ENCODE measurements at regions not wholly inside any gene's neighbourhood (a gene's known extent, or its start where the extent isn't known, plus 50 kb on each side); places are given as distances from the start of the nearest gene placed in this dataset.

DNA sequence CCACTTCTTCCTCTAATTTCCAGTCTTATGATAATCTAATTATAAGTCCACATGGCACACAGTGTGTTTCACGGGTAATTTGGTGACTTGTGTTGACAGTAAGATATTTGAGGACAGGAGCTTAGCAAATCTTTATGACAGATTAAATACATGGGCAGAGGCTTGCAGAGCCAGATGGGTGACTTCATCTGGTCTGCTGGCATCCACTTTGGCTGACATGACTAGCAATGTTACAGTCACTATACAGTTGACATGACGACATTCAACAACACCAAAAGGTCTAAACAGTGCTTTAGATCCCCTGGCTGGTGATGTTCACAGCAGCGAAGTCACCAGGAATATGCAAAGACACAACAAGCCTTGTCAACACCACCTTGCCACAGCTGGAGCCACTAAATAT is 147.2 kb downstream of the ETS2 start:
- DNase-seq = no peak

DNA sequence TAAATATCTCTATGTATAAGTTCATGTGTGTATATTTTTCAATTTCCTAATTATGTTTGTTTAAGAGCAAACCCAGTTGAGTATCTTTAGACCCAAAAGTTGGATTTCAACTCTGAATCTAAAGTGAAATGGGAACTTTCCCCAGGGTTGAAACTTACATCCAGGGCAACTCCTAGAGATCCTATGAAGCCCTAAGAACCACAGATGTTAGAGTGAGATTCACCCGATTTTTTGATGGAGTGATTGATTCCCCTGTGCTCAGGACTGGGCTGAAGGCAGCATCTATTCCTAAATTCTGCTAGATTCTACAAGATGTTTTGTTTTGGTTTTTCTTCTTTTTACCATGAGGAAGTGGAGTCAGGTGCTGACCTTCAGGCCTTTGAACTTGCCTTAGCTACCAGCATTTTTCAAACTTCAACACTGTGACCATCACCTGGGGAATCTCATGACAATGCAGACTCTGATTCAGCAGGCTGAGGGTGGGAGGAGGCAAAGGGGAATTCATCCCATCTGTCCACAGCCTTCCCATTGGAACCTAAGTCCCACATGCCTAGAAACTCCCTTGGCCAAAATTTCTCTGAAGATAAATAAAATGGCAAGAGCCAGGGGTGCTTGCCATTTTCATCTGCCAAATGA is 145.5 kb downstream of the ETS2 start:
- no peak for DNase-seq

DNA sequence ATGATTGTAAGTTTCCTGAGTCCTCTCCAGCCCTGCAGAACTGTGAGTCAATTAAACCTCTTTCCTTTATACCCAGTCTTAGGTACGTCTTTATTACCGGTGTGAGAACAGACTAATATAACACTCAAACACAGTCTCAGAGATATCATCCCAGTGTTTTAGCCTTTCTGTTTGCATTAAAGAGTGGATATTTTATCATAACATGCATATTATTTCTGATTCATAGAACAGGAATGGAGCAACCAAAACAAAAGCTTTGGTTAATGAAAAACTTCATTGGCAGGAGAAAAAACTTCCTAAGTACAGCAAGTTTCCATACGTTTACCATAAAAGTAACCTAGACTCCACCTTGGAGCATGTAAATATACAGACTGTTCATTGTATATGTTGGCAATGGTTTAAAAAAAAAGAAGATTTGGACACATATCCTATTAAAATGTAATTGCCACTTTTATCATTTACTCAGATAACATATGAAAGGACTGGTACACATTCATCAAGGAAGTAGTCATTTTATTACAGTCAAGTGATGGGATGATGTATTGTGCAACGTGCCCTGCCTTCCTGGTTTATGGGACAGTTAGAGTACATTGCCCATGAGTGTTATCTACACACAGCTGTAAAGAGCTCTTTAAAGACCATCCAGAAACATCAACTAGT is 144.8 kb downstream of the ETS2 start:
- DNase-seq = no peak

DNA sequence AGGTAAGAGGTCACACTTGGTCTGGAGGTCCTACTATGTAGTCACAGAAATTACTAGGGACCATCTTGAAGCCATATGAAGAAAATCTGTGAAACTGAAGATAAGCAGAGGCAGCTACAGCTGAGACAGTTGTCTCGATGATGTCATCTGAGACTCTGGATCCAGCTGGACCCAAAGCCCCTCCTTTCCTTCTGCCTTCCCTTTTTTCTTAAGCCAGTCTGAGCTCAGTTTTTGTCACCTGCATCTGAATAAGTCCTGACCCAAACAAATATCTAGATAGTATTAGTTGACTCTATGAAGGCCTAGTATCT is 143.3 kb downstream of the ETS2 start:
- no peak for DNase-seq

DNA sequence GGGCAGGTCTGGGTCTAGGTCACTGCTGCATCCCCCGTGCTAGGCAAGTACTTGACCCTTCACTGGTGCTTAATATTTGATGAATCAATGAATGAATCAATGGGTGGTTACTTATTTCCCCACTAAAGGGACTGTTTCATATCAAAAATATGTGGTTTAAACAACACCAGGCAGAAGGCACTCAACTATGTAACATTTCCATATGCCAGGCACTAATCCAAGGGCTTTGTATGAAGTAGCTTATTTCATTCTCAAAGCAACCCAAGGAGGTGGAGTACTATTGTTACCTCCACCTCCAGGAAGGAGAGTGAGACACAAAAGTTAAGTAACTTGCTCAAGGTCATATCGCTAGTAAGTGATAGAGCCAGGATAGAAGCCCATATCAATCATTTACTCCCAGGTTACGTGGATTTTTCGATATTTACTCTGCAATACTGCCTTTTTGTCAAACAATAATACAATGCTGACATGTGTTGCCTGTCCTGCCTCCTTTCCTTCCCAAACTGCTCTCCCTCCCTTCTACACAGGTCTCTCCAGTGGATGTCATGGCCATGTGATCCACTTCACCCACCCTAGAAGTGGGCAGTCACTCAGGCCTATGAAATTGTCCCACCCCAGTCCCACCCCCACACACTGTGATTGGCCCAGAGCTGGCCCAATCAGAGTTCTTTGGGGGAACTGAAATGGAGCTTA is 142.8 kb downstream of the ETS2 start:
- DNase-seq = no peak

DNA sequence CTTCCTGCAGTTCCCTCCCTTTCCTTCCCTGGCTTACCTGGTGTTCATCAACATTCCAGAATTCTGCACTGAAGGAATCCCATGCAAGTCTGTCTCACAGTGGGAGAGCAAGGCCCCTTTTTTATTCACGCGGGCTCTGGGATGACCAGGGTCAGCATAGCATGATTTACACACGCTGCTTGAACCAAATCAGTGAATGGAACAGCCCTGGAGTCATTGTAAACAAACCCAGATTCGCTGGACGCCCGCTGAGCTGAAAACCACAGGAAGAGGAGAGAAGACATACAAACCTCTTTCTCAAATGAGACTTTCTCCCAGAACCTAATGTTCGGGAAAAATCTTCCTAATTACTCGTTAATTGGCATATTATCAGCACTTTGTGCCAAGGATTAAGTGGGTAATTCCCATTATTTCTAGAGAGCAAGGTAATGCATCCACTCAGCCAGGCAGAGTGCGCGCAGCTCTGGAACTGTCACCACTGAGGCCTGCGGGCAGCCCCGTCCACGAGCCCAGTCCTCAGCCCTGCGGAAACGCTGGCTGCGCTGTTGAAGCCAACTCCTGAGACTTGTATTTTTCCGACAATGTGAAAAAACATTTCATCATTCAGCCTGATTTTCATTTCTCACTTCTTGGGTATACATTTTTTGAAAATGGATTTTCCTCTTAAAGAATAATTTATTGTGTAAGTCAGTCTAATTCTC is 140.0 kb downstream of the ETS2 start:
- DNase-seq = no peak

DNA sequence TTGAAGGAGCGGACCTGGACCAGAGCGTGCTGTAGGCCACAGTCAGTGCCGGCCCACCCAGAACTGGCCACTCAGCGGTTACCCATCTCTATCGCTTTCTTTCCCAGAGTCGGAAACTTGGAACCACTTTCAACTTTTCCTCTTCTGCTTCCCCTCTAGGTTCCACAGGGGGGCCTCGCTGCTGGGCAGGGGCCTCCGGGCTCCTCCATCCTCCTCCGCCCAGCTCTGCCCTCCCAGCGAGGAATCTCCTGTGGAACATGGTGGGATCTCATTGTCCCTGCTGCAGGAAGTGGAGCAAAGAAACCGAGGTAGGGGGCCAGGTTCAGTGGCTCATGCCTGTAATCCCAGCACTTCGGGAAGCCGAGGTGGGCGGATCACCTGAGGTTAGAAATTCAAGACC is 139.2 kb downstream of the ETS2 start:
- no peak for DNase-seq

DNA sequence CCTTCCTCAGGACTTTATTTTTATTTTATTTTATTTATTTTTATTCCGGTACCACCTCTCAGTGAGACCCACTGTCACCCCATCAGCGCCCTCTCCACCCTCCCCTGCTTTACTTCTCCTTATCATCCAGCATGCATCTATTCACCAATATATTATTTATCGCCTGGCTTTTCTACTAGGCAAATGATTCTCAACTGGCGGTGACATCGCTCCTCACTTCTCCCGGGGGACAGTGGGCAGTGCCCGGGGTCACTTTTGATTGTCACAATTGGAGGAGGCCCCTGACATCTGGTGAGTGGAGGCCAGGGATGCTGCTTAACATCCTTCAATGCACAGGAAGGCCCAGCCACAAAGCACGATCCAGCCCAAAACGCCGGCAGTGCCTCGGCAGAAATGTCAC is 138.7 kb downstream of the ETS2 start:
- no peak for DNase-seq

DNA sequence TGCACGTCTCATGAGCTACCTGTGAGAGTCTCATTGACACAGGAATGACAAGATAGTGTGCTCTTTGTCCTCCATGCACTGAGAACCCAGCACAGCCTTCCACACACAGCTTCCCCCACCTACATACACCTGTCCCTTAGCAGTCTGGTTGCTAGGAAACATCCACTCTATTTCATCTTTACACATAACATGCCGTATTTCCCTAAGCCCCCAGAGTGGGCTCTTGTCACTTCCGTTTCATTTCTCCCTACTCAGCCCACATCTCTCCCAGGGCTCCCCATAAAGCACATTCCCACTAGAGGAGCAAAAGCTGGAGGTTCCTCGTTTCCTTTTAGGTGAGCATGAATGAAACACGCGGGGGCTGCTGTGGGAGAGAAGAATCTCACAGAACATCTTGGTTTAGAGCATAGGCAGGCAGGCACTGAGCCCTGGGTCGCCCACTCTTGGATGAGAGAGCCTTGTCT is 137.1 kb downstream of the ETS2 start:
- no peak for DNase-seq

DNA sequence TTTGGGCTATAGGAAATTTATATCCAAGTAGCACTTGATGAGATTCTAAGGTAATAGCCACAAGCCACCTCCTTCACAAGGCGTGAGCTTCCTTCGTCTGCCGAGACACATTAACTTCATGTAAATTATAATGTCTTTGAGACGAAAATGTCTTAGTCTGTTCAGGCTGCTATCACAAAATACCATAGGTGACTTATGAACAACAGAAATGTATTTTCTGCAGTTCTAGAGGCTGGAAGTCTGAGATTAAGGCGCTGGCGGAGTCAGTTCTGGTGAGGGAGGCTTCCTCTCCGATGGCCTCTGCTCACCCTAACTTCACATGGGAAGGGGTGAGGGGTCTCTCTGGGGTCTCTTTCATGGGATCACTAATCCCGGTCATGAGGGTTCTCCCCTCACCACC is 133.0 kb downstream of the ETS2 start:
- DNase-seq = no peak

DNA sequence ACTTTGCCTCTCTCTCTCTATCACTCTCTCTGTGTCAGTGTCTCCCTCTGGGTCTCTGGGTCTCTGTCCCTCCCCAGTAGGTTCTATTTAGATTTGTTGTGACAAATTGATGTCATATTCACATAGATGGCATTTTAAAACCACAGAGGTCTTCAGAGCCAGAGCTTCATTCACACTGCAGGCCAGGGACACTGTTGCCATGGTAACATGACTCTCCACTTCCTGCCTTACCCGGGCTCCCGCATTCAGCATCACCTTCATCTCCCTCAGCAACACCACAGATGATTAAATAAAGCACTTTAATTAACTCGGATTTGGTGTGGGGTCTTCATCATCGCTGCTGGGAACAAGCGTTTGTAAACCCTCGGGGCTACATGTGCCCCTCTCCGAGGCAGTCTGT is 132.6 kb downstream of the ETS2 start:
- DNase-seq = peak; percentile 14

DNA sequence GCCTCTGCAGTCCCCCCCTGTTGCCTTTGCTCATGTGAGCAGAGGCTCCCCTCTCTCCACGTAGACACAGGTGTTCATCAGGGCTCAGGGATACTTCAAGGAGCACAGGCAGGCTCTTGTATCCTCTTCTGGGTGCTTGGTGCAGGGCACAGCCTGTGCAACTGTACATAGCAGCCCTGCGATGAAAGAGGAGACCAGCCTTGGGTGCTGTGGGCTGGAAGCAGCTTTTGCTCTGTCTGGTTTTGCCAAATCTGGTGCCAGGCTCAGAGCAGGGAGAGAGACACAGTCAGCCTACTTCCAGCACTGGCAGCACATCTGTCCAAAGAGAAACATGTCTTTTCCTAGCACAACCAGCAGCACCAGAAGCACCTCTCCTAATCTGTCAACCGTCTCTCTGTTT is 132.1 kb downstream of the ETS2 start:
- DNase-seq = no peak

DNA sequence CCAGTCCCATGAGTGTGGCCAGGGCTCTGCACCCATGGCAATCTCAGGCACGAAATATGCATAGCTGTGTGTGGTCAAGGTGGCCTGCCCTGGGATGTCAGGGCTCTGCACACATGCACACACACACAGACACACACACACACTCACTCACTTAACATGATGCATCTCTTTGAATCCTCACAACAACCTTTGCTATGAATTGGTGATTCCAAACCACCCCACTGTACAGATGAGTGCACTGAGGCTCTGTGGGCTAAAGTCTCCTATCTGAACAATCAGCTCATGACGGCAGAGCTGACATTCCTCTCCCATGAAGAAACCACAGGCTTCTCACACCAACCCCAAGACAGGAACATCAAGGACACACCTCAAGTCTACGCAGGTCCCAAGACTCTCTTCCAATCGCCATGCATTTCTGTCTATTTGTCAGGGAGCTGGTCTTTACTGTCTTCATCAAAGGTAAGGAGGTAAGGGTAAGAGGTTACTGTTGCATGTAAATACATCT is 131.6 kb downstream of the ETS2 start:
- DNase-seq = no peak

DNA sequence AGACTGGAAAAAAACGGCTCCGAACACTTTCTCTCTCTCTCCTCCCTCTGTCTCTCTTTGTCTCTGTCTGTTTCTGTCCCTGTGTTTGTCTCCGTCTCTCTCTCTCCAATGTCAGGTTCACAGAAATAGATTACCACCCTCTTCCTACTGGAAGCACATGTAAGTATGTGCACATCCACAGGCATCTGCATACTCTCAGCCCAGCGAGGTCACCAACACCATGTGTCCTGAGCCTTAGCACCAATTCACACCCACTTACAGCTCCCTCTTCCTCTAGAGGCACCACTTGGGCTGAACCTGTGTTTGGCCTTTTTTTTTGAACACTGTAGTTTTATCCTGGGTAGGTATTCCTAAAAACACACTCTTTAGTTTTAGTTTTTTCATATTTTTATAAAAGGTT is 130.5 kb downstream of the ETS2 start:
- no peak for DNase-seq

DNA sequence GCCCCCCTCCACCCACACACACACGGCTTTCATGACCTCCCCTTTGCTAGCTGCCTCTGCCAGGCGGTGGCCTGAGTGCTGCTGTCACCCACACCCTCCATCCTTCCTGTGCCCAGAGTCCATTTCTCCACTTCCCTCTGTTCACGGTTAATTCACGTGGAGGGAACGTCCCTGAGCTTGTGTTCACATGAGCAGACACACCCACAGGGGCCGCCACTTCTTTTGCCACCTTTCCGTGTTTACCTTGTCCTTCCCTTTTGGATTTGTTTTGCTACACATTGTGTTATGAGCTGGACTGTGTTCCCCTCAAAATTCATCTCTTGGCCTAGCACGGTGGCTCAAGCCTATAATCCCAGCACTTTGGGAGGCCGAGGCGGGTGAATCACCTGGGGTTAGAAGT is 128.0 kb downstream of the ETS2 start:
- DNase-seq = no peak

DNA sequence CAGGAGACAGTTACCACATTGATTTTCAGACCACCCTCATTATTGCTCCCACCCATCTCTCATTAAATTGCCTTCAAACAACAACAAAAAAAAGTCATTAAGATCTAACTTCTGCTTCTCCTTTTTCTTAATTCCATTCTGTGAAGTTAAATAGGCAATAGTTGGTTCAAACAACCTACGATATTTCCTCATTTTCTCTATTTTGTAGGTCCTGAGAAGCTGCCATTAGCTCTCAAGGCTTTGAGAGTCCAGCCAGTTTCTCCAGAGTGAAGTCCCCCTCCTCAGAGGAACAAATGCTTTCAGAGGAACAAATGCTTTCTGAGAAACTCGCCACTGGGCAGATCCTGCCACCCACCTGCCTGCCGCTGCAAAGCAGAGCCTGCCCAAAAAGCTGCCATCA is 125.6 kb downstream of the ETS2 start:
- no peak for DNase-seq

DNA sequence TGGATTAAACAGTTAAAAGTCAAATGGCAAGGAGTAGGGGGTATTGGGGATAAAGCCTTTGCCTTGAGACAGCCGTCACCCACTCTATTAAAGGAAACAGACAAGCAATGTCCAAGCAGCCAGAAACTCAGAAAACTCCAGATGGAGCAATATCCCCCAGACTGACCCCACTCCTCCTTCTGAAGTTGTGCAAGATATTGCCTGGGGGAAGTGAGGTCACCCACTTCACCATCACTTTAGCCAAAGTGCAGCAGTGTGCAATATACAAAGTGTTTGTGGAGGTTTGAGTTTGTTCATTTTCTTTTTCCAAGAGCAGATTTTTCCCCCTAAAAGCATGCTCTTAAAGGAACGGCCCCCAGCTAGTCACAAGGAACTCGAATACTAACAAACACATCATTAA is 125.1 kb downstream of the ETS2 start:
- DNase-seq = no peak

DNA sequence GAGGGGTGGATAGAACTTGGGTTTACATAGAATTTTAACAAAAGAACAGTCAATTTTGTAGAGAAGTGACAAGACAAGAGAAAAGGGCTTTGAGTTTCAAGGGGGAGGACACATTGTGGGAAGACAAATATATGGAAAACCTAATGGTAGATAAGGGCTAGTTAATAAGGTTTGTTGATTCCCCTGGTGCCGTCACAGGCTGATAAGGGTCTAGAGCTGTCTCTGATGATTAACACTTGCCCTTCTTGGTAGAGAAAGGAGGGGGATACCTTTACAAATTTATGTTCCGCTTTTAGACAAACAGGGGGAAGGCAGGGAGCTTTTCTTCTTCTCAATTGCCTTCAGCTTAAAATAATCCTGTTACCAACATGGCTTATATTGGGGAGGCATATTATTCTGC is 124.3 kb downstream of the ETS2 start:
- DNase-seq = no peak

DNA sequence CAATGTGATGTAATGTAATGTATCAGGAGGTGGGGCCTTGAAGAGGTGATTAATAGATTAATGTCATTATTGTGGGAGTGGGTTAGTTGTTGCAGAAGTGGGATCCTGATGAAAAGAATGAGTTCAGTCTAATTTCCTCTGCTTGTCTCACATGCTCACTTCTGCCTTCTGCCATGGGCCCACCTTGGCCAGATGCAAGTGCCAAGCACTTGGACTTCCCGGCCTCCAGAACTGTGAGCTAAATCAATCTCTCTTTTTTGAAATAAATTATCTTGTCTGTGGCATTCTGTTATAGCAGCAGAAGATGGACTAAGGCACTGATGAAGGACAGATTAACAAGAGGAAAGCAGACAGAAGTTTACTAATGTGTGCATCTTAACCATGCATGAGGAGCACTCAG is 123.9 kb downstream of the ETS2 start:
- DNase-seq = no peak

DNA sequence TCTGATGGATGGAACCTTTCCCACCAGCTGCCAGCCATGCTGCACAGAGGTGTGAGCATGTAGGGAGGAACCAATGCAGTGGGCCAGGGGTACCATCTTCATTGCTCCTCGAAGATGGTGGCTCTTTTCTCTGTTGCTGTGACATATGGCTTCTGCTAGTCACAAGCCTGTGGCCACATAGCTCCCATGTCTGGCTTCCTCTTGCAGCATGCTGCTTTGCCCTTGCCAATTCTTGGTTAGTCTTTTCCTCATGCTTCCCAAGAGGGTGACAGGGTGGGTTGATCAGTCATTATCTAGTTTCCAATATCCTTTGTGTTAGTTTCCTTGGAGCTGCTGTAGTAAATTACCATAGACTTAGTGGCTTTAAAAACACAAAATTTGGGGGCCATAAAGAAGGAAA is 123.4 kb downstream of the ETS2 start:
- DNase-seq = no peak

DNA sequence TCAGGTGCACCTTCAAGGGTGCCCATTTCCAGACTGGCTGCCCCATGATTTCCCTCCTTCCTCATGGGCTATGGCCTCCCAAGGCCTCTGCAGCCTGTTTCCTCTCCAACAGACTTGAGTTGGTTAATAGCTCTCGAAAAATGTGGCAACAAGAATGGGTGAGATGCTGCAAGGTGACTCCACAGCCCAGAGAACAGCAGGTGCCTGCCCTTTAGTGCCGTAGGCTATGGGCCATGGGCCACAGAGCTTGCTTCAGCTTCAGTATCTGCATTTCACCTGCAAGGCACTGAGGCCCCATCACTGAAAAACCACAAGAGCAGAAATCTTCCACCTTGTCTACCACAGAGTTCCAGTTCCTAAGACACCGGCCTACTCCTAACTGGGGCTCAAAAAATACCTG is 122.0 kb downstream of the ETS2 start:
- DNase-seq = no peak

DNA sequence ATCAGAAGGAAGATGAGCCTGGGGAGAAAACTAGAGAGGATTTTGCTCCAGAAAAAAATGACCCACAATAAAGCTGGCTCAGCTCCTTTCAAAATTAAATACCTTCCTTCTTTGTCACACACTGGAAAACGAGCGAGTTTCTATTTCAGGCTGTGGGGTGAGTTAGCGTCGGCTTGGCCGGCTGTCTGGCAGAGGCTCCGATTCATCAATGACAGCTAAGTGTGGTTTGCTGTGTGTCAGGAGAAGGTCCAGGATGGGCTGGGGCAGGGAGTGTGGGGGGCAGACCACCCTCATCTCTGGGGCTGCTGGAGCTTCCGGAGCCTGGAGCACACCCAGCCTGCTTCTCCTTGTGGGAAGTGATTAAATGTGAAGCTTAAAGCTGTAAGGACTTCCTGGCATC is 120.2 kb downstream of the ETS2 start:
- DNase-seq = no peak

DNA sequence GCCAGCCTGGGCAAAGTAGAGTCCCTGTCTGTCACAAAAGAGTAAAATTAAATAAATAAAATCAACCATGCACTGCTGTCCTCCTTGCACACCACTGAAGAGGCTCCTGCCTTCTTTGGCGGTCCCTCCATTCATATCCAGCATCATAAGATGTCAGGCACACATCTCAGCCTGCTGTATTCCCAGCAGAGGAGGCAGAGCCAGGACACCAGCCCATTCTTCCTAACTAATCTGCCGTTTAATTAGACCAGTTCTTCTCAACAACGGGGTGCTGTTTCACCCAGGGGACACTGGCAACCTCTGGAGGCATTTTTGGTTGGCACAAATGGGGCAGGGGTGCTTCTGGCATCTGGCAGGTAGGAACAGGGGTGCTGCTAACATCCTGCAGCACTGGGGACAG is 119.7 kb downstream of the ETS2 start:
- DNase-seq = no peak

DNA sequence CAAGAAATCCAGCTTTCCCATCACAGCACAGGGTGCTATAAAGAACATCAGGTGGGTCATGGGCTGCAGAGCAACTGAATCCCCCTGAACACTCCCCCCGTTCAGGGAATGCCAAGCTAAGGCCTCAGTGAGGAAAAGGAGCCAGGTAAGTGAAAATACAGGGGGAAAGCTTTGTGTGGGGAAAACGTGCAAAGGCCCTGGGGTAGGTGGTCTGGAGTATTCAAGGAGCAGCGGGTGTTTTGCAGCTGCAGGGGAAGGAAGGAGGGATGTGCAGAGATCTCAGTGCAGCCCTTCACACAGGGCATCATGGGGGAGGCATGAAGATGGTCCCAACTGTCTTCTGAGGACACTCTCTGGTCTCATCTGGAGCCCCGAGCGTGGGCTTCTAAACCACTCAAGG is 119.2 kb downstream of the ETS2 start:
- no peak for DNase-seq

Data from CD4-positive, alpha-beta T cell treated with Interleukin-4 for 4 hours (primary cell).